Heart right ventricle (tissue), 16 donors: ENCODE measurements at regions not wholly inside any gene's neighbourhood (a gene's known extent, or its start where the extent isn't known, plus 50 kb on each side); places are given as distances from the start of the nearest gene placed in this dataset.

ENCODE experiments used
- ATAC-seq, 8 donors: fragments of 200-7000 bp; cut with Tn5 transposase; one replicate each; pipeline ENCODE4 v1.9.1; 2020; ENCODE audit warnings: mild to moderate bottlenecking in 8 of 8, moderate library complexity in 8 of 8, moderate number of reproducible peaks in 1 of 8
- DNase-seq, 2 donors: peaks; one replicate each; pipeline ENCODE4 v3.0.0-alpha.2; 2020
- H3K27ac ChIP-seq, 10 donors: fragments of 200-600 bp; sonication (generic) in 2 of 10; one replicate each; pipeline versions ENCODE4 v1.5.0 to v1.8.0; 2020 to 2022; ENCODE audit warnings: mild to moderate bottlenecking in 3 of 10
- H3K27me3 ChIP-seq, 7 donors: fragments of 200-600 bp; one replicate each; pipeline ENCODE4 v1.8.0; 2021 to 2022; ENCODE audit warnings: mild to moderate bottlenecking in 2 of 7
- H3K36me3 ChIP-seq, 9 donors: fragments of 200-600 bp; sonication (generic) in 1 of 9; one replicate each; pipeline versions ENCODE4 v1.5.0 to v1.8.0; 2020 to 2022; ENCODE audit warnings: mild to moderate bottlenecking in 2 of 9
- H3K4me1 ChIP-seq, 9 donors: fragments of 200-600 bp; sonication (generic) in 1 of 9; one replicate each; pipeline versions ENCODE4 v1.5.0 to v1.8.0; 2020 to 2022; ENCODE audit warnings: mild to moderate bottlenecking in 4 of 9
- H3K4me3 ChIP-seq, 10 donors: fragments of 200-600 bp; sonication (generic) in 2 of 10; one replicate each; pipeline versions ENCODE4 v1.5.0 to v1.8.0; 2020 to 2022; ENCODE audit warnings: mild to moderate bottlenecking in 7 of 10, moderate library complexity in 2 of 10
- H3K9me3 ChIP-seq, 11 donors: fragments of 200-600 bp in 10 of 11; sonication (generic) in 2 of 11; one replicate each; pipeline versions ENCODE4 v1.5.0 to v1.8.0; 2013 to 2022; ENCODE audit warnings: mild to moderate bottlenecking in 2 of 11, control low read depth in 1 of 11, moderate library complexity in 1 of 11
- CTCF ChIP-seq, 9 donors: fragments of 200-600 bp; sonication (generic) in 2 of 9; IDR thresholded peaks; one replicate each; pipeline versions ENCODE4 v1.5.0 to v1.8.0; 2021 to 2022; ENCODE audit warnings: antibody characterized with exemption in 9 of 9, mild to moderate bottlenecking in 5 of 9, moderate library complexity in 1 of 9
- WGBS, 2 donors: extraction: QIAGEN DNeasy Blood & Tissue Kit; methylation state at CpG; one replicate each; pipeline ENCODE4 v1.1.7; 2013; ENCODE audit warnings: inconsistent platforms in 1 of 2; 5-methylcytosine and 5-hydroxymethylcytosine counted together
- intact Hi-C, 10 donors: fragments of 100-400 bp; cut with DNase I; formaldehyde crosslinking; loops; one replicate each; pipeline versions ENCODE4 v1.11.1 to v1.14.2; 2022
- donor health status: Arrhythmogenic right ventricular cardiomyopathy.
- donor health status: ischemic (EF 13 %, LVEDD 7.1; RV severe dilation, severe dysfunction).
- donor health status: healthy with polysubstance abuse.
- donor health status: DM: no; HTN: yes; CAD: no.
- donor health status: DM: no; HTN: no; CAD: no.
- donor health status: ischemic (EF 25% LVEDD 6.9; RV normal size, moderate dysfunction).
- donor health status: ischemic (EF 25% LVEDD 5.7; RV mildly dilated, moderate dysfunction).
- donor health status: healthy.
- donor health status: DM: yes; HTN: yes; CAD: no.
- donor health status: Ischemic cardiomyopathy.
- donor health status: ischemic (EF 35%, LVEDD 5.7; RV mildly dilated, moderate dysfunction).
- donor health status: nonischemic (EF 11% LVEDD 7.7; RV severe dilation, severe dysfunction).
- donor health status: DM: yes; HTN: yes; CAD: no.
- donor health status: PGD.
- donor health status: ischemic (EF 29% LVEDD 5.4; RV normal size, mild dysfunction).
- donor health status: nonischemic (EF 23%, LVEDD 6.1; RV moderate dilation, normal function).

- Histone ChIP-seq H3K9me3 (no peaks in the 10 kb centered on the region), H3K4me3 (no peak overlapping the region), H3K4me1 (no peaks in the 10 kb centered on the region), H3K36me3 (no peaks in the 10 kb centered on the region), H3K27ac (no peak overlapping the region), H3K27me3 (no peaks in the 10 kb centered on the region)
- WGBS, 2 donors, result 86 to 88% methylated on average over 4 of the region's 4 CpGs
- no peak for ATAC-seq
- intact Hi-C loops, result no loop called here
- no peak for TF ChIP-seq CTCF (IDR thresholded peaks at IDR 0.05)
- DNase-seq, result no peak
Observed at GRCh38 chr5:71960195-71960594, 147.1 kb upstream of the MAP1B start.

GRCh38 chr5:71961786-71962185 lies 145.5 kb upstream of the MAP1B start:
- no peaks in the 10 kb centered on the region for H3K4me1 ChIP-seq
- H3K27me3 ChIP-seq, result no peaks in the 10 kb centered on the region
- ATAC-seq (no peak), DNase-seq (no peak)
- intact Hi-C loops, result no loop called here
- no peaks in the 10 kb centered on the region for H3K9me3 ChIP-seq
- no peak overlapping the region for H3K27ac ChIP-seq
- H3K4me3 ChIP-seq, result no peak overlapping the region
- no peak for TF ChIP-seq CTCF (IDR thresholded peaks at IDR 0.05)
- no peaks in the 10 kb centered on the region for H3K36me3 ChIP-seq
- 91 to 94% methylated on average over 7 of the region's 7 CpGs for WGBS, 2 donors

- Histone ChIP-seq H3K27ac (no peak overlapping the region), H3K9me3 (no peaks in the 10 kb centered on the region), H3K4me1 (peaks cover 0 to 21% (median 14%) of the 10 kb centered on the region in 9 donors), H3K36me3 (no peaks in the 10 kb centered on the region), H3K4me3 (no peak overlapping the region), H3K27me3 (no peaks in the 10 kb centered on the region)
- WGBS, 2 donors, result 77 to 78% methylated on average over 2 of the region's 2 CpGs
- intact Hi-C loops, result no loop called here
- no peak for DNase-seq
- no peak for TF ChIP-seq CTCF (IDR thresholded peaks at IDR 0.05)
- no peak for ATAC-seq
Observed at GRCh38 chr5:71969460-71969859, 137.8 kb upstream of the MAP1B start.

GRCh38 chr5:71971862-71972261 lies 135.4 kb upstream of the MAP1B start:
- Histone ChIP-seq H3K36me3 (no peaks in the 10 kb centered on the region), H3K4me3 (no peak overlapping the region), H3K4me1 (peaks cover 0 to 24% (median 15%) of the 10 kb centered on the region in 9 donors), H3K9me3 (no peaks in the 10 kb centered on the region), H3K27ac (peak overlapping the region in 1 of 10 donors; percentile 45), H3K27me3 (no peaks in the 10 kb centered on the region)
- WGBS, 2 donors, result 63 to 66% methylated on average over 2 of the region's 2 CpGs
- ATAC-seq (no peak), DNase-seq (no peak)
- intact Hi-C loops, result loop anchor here in 2 of 10 donors (5.0 to 10.0 kb wide), 3 partner anchors 45 to 187 kb away; no protein-coding TSS in a partner anchor
- TF ChIP-seq CTCF (IDR thresholded peaks at IDR 0.05), result no peak
